ENCODE measurements at regions not wholly inside any gene's neighbourhood (a gene's known extent, or its start where the extent isn't known, plus 50 kb on each side); places are given as distances from the start of the nearest gene placed in this dataset.

DNA sequence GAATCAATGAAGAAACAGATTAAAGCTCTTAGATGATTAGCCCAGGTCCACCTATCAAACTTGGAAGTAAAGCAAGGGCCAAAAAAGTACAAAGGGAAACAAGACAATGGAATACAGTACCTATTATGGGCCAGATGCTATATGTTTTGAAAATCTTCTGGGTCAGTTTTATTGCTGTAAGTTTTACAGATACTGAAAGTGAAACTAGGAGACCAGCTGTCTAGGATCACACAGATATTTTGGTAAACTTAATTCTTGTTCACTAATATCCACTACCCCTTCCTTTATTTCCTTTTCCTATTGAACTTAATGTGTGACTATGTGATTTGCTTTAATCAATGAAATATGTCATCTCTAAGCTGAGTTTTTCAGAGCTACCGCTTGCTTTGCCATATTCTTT lies 505.4 kb upstream of the PITX2 start:
- Mint-ChIP-seq H3K27ac (no peak overlapping the region), H3K4me1 (no peaks in the 10 kb centered on the region), H3K4me3 (no peak overlapping the region), H3K27me3 (no peaks in the 10 kb centered on the region), H3K9me3 (ENCODE audit: insufficient read depth) (peaks cover 5% of the 10 kb centered on the region)
- DNase-seq (no peak), ATAC-seq (ENCODE audit: low read depth) (no peak)
- Histone ChIP-seq H3K79me2 (ENCODE audit: control insufficient read depth, insufficient read depth, low read length) (no peaks in the 10 kb centered on the region), H4K20me1 (ENCODE audit: control insufficient read depth, insufficient read depth, low read length, poor library complexity, severe bottlenecking) (no peaks in the 10 kb centered on the region), H3K27me3 (replicated peaks in 1 of 4; ENCODE audit: control extremely low read depth in 1 of 4, control insufficient read depth in 3 of 4, insufficient read depth in 4 of 4, low read length in 3 of 4) (no peaks in the 10 kb centered on the region), H3K36me3 (replicated peaks in 1 of 2; ENCODE audit: control extremely low read depth in 1 of 2, control insufficient read depth in 1 of 2, extremely low read depth in 1 of 2, insufficient read depth in 2 of 2, low read length in 1 of 2) (no peaks in the 10 kb centered on the region), H2AFZ (ENCODE audit: insufficient read depth, low read depth, low read length, poor library complexity, severe bottlenecking) (no peak overlapping the region), H3K4me3 (ENCODE audit: control extremely low read depth in 1 of 5, extremely low read depth in 1 of 5, insufficient read depth in 1 of 5, low read depth in 2 of 5, low read length in 4 of 5) (no peak overlapping the region), H3K4me2 (replicated peaks; ENCODE audit: low read depth, low read length, poor library complexity, severe bottlenecking) (no peak overlapping the region), H3K4me1 (ENCODE audit: control insufficient read depth in 2 of 2, insufficient read depth in 2 of 2, low read length in 2 of 2) (no peaks in the 10 kb centered on the region), H3K9me3 (ENCODE audit: control extremely low read depth in 1 of 3, control insufficient read depth in 2 of 3, insufficient read depth in 1 of 3, low read length in 2 of 3) (no peaks in the 10 kb centered on the region), H3K9ac (ENCODE audit: low read length) (no peak overlapping the region), H3K27ac (ENCODE audit: low read length in 2 of 2) (no peak overlapping the region)
- ChIA-PET POLR2A (no interaction called here), CTCF (no interaction called here)
- TF ChIP-seq, protein P1, sequence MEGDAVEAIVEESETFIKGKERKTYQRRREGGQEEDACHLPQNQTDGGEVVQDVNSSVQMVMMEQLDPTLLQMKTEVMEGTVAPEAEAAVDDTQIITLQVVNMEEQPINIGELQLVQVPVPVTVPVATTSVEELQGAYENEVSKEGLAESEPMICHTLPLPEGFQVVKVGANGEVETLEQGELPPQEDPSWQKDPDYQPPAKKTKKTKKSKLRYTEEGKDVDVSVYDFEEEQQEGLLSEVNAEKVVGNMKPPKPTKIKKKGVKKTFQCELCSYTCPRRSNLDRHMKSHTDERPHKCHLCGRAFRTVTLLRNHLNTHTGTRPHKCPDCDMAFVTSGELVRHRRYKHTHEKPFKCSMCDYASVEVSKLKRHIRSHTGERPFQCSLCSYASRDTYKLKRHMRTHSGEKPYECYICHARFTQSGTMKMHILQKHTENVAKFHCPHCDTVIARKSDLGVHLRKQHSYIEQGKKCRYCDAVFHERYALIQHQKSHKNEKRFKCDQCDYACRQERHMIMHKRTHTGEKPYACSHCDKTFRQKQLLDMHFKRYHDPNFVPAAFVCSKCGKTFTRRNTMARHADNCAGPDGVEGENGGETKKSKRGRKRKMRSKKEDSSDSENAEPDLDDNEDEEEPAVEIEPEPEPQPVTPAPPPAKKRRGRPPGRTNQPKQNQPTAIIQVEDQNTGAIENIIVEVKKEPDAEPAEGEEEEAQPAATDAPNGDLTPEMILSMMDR (IDR thresholded peaks at IDR 0.05) = no peak
- TF ChIP-seq EZH2 (IDR thresholded peaks at IDR 0.05; ENCODE audit: borderline replicate concordance, insufficient read depth, low read depth, low read length, poor library complexity, severe bottlenecking) = no peak
- no CpG with 5 or more reads among the region's 1 CpG for WGBS (ENCODE audit: insufficient coverage)
- intact Hi-C loops (cut with micrococcal nuclease) = no loop called here

DNA sequence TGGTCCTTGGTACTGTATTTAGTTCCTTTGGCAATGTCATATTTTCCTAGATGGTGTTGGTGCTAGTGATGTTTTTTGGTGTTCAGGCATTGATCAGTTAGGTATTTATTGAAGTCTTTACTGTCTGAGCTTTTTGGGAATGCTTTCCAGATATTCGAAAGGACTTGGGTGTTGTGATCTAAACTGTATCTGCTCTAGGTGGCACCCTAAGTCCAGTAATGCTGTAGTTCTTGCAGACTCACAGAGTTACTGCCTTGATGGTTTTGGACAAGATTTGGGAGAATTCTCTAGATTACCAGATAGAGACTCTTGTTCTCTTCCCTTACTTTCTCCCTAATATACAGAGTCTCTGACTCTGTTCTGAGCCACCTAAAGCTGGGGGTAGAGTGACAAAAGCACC lies 513.6 kb upstream of the PITX2 start:
- 75% methylated on average over 1 of the region's 1 CpG for WGBS (ENCODE audit: insufficient coverage)
- H3K27me3 ChIP-seq (replicated peaks in 1 of 4; ENCODE audit: control extremely low read depth in 1 of 4, control insufficient read depth in 3 of 4, insufficient read depth in 4 of 4, low read length in 3 of 4) = no peaks in the 10 kb centered on the region
- intact Hi-C loops (cut with micrococcal nuclease) = no loop called here
- no peak overlapping the region for H3K4me2 ChIP-seq (replicated peaks; ENCODE audit: low read depth, low read length, poor library complexity, severe bottlenecking)
- ChIA-PET POLR2A (no interaction called here), CTCF (no interaction called here)
- ATAC-seq (ENCODE audit: low read depth) (no peak), DNase-seq (no peak)
- no peak for TF ChIP-seq EZH2 (IDR thresholded peaks at IDR 0.05; ENCODE audit: borderline replicate concordance, insufficient read depth, low read depth, low read length, poor library complexity, severe bottlenecking)
- TF ChIP-seq, protein P1 (IDR thresholded peaks at IDR 0.05) = no peak
- H3K4me3 Mint-ChIP-seq = no peak overlapping the region
- no peaks in the 10 kb centered on the region for H4K20me1 ChIP-seq (ENCODE audit: control insufficient read depth, insufficient read depth, low read length, poor library complexity, severe bottlenecking)
- peaks cover 6% of the 10 kb centered on the region for H3K9me3 Mint-ChIP-seq (ENCODE audit: insufficient read depth)
- H3K36me3 ChIP-seq (replicated peaks in 1 of 2; ENCODE audit: control extremely low read depth in 1 of 2, control insufficient read depth in 1 of 2, extremely low read depth in 1 of 2, insufficient read depth in 2 of 2, low read length in 1 of 2) = no peaks in the 10 kb centered on the region
- no peaks in the 10 kb centered on the region for H3K27me3 Mint-ChIP-seq
- H3K9me3 ChIP-seq (ENCODE audit: control extremely low read depth in 1 of 3, control insufficient read depth in 2 of 3, insufficient read depth in 1 of 3, low read length in 2 of 3) = peaks cover 0 to 6% (median 2%) of the 10 kb centered on the region in 3 donors
- H3K4me1 ChIP-seq (ENCODE audit: control insufficient read depth in 2 of 2, insufficient read depth in 2 of 2, low read length in 2 of 2) = no peaks in the 10 kb centered on the region
- no peaks in the 10 kb centered on the region for H3K4me1 Mint-ChIP-seq
- H3K9ac ChIP-seq (ENCODE audit: low read length) = no peak overlapping the region
- H3K4me3 ChIP-seq (ENCODE audit: control extremely low read depth in 1 of 5, extremely low read depth in 1 of 5, insufficient read depth in 1 of 5, low read depth in 2 of 5, low read length in 4 of 5) = no peak overlapping the region
- no peak overlapping the region for H3K27ac ChIP-seq (ENCODE audit: low read length in 2 of 2)
- no peak overlapping the region for H2AFZ ChIP-seq (ENCODE audit: insufficient read depth, low read depth, low read length, poor library complexity, severe bottlenecking)
- H3K27ac Mint-ChIP-seq = no peak overlapping the region
- no peaks in the 10 kb centered on the region for H3K79me2 ChIP-seq (ENCODE audit: control insufficient read depth, insufficient read depth, low read length)

All from B cell (primary cell).